KG1 (cell line): ENCODE measurements at regions not wholly inside any gene's neighbourhood (a gene's known extent, or its start where the extent isn't known, plus 50 kb on each side); places are given as distances from the start of the nearest gene placed in this dataset.

Source experiments
- DNase-seq: peaks from one replicate; lab custom pipeline; 2025; lab: John Stamatoyannopoulos, UW

GRCh38 chr9:88658311-88658822, 123.4 kb downstream of the NXNL2 start:
- DNase-seq, result no peak

- DNase-seq, result no peak
Measured at GRCh38 chr9:88659126-88659525, 124.1 kb downstream of the NXNL2 start.

GRCh38 chr9:88660611-88661010, 125.6 kb downstream of the NXNL2 start:
- no peak for DNase-seq

GRCh38 chr9:88661759-88662158, 126.8 kb downstream of the NXNL2 start:
- DNase-seq, result no peak

- no peak for DNase-seq
Measured at GRCh38 chr9:88663771-88664419, 128.9 kb downstream of the NXNL2 start.

GRCh38 chr9:88664773-88665172, 129.8 kb downstream of the NXNL2 start:
- DNase-seq, result no peak

- no peak for DNase-seq
Measured at GRCh38 chr9:88672874-88673689, 138.1 kb downstream of the NXNL2 start.

GRCh38 chr9:88673886-88674285, 138.9 kb downstream of the NXNL2 start:
- DNase-seq, result no peak

- DNase-seq, result no peak
Measured at GRCh38 chr9:88676644-88677043, 141.7 kb downstream of the NXNL2 start.

- no peak for DNase-seq
Measured at GRCh38 chr9:88678008-88678407, 143.0 kb downstream of the NXNL2 start.

GRCh38 chr9:88678431-88678830, 143.5 kb downstream of the NXNL2 start:
- no peak for DNase-seq

- no peak for DNase-seq
Measured at GRCh38 chr9:88680041-88680440, 145.1 kb downstream of the NXNL2 start.

- no peak for DNase-seq
Measured at GRCh38 chr9:88680505-88681160, 145.7 kb downstream of the NXNL2 start.

GRCh38 chr9:88681434-88681833, 146.5 kb downstream of the NXNL2 start:
- no peak for DNase-seq

GRCh38 chr9:88682431-88682831, 147.5 kb downstream of the NXNL2 start:
- no peak for DNase-seq

- DNase-seq, result no peak
Measured at GRCh38 chr9:88684046-88684445, 149.1 kb downstream of the NXNL2 start.

GRCh38 chr9:88684845-88685244, 149.9 kb downstream of the NXNL2 start:
- DNase-seq, result no peak

GRCh38 chr9:88685966-88686365, 151.0 kb downstream of the NXNL2 start:
- DNase-seq, result no peak

- DNase-seq, result no peak
Measured at GRCh38 chr9:88689509-88690298, 154.7 kb downstream of the NXNL2 start.

GRCh38 chr9:88690628-88691027, 155.7 kb downstream of the NXNL2 start:
- DNase-seq, result no peak

GRCh38 chr9:88691091-88691490, 156.1 kb downstream of the NXNL2 start:
- no peak for DNase-seq

GRCh38 chr9:88691811-88692210, 156.8 kb downstream of the NXNL2 start:
- no peak for DNase-seq
